Suppressor macrophage (primary cell): ENCODE measurements at regions not wholly inside any gene's neighbourhood (a gene's known extent, or its start where the extent isn't known, plus 50 kb on each side); places are given as distances from the start of the nearest gene placed in this dataset.
"Not testable (repeated sequence)": the region's sequence is repeated elsewhere in the genome, so short reads cannot be mapped to it uniquely, and the experiment has no call there.

Source experiments
- DNase-seq, 4 experiments: peaks; one replicate each; pipeline ENCODE4 v3.0.0-alpha.2; 2020 to 2022

GRCh38 chr10:84704101-84704500 lies 375.7 kb downstream of the CCSER2 start:
- DNase-seq: no peak

GRCh38 chr10:84706431-84706830 lies 378.0 kb downstream of the CCSER2 start:
- no peak for DNase-seq

- no peak for DNase-seq
Measured at GRCh38 chr10:84706875-84707274, 378.5 kb downstream of the CCSER2 start.

GRCh38 chr10:84715911-84716310 lies 387.5 kb downstream of the CCSER2 start:
- peak; percentile 23 to 53 (median 32) for DNase-seq

- no peak for DNase-seq
Measured at GRCh38 chr10:84718877-84719616, 390.7 kb downstream of the CCSER2 start.

- DNase-seq: no peak
Measured at GRCh38 chr10:84719687-84720086, 391.3 kb downstream of the CCSER2 start.

- no peak for DNase-seq
Measured at GRCh38 chr10:84727398-84727797, 399.0 kb downstream of the CCSER2 start.

- not testable (repeated sequence) for DNase-seq
Measured at GRCh38 chr10:84739126-84739525, 410.7 kb downstream of the CCSER2 start.

- no peak for DNase-seq
Measured at GRCh38 chr10:84739641-84740040, 411.3 kb downstream of the CCSER2 start.

- peak in 1 of 4 experiments; percentile 0 for DNase-seq
Measured at GRCh38 chr10:84743483-84743882, 415.1 kb downstream of the CCSER2 start.

GRCh38 chr10:84755311-84755710 lies 426.9 kb downstream of the CCSER2 start:
- no peak for DNase-seq

GRCh38 chr10:84756653-84757052 lies 428.3 kb downstream of the CCSER2 start:
- DNase-seq: not testable (repeated sequence)

GRCh38 chr10:84761994-84762614 lies 433.7 kb downstream of the CCSER2 start:
- not testable (repeated sequence) for DNase-seq

- no peak for DNase-seq
Measured at GRCh38 chr10:84762754-84763394, 434.5 kb downstream of the CCSER2 start.

- no peak for DNase-seq
Measured at GRCh38 chr10:84763965-84764364, 435.6 kb downstream of the CCSER2 start.

GRCh38 chr10:84765086-84765485 lies 436.7 kb downstream of the CCSER2 start:
- DNase-seq: no peak

- no peak for DNase-seq
Measured at GRCh38 chr10:84765656-84766055, 437.3 kb downstream of the CCSER2 start.

- no peak for DNase-seq
Measured at GRCh38 chr10:84766923-84767322, 438.5 kb downstream of the CCSER2 start.

- DNase-seq: no peak
Measured at GRCh38 chr10:84768132-84768531, 439.7 kb downstream of the CCSER2 start.

GRCh38 chr10:84770824-84771223 lies 442.4 kb downstream of the CCSER2 start:
- DNase-seq: no peak

GRCh38 chr10:84783386-84783785 lies 455.0 kb downstream of the CCSER2 start:
- DNase-seq: peak in 3 of 4 experiments; percentile 1 to 13 (median 11)

GRCh38 chr10:84783909-84784308 lies 455.5 kb downstream of the CCSER2 start:
- DNase-seq: no peak

GRCh38 chr10:84784749-84785148 lies 456.4 kb downstream of the CCSER2 start:
- DNase-seq: no peak

- no peak for DNase-seq
Measured at GRCh38 chr10:84789026-84789425, 460.6 kb downstream of the CCSER2 start.
